Liver (tissue), 3 donors: ENCODE measurements at regions not wholly inside any gene's neighbourhood (a gene's known extent, or its start where the extent isn't known, plus 50 kb on each side); places are given as distances from the start of the nearest gene placed in this dataset.

Experiments
- EGR1 ChIP-seq, 2 donors: IDR thresholded peaks; 2 replicates each; pipeline ENCODE4 v1.6.1; 2016 to 2018; ENCODE audit warnings: antibody characterized with exemption in 2 of 2, low read depth in 2 of 2
- GABPA ChIP-seq, 2 donors: IDR thresholded peaks in 1 of 2; conservative IDR thresholded peaks in 1 of 2; 2 replicates each; pipeline ENCODE4 v1.6.1; 2016; ENCODE audit warnings: antibody characterized with exemption in 2 of 2, mild to moderate bottlenecking in 1 of 2, moderate library complexity in 1 of 2
- HNF4G ChIP-seq: IDR thresholded peaks from 2 replicates; pipeline ENCODE4 v1.6.1; 2016; ENCODE audit warnings: antibody characterized with exemption
- JUND ChIP-seq, 2 donors: IDR thresholded peaks; 2 replicates each; pipeline ENCODE4 v1.6.1; 2016; ENCODE audit warnings: antibody characterized with exemption in 2 of 2
- RAD21 ChIP-seq, 2 donors: IDR thresholded peaks; 2 replicates each; pipeline ENCODE4 v1.6.1; 2016; ENCODE audit warnings: antibody characterized with exemption in 2 of 2, mild to moderate bottlenecking in 2 of 2
- TF ChIP-seq, protein P1 (sequence below): fragments of 150-350 bp; IDR thresholded peaks from 2 replicates; pipeline ENCODE4 v1.5.1; 2017; ENCODE audit warnings: improper control_type of control experiment, low read depth, low read length; ENCODE audit not compliant: missing input control
- TF ChIP-seq, protein P2 (sequence below): IDR thresholded peaks from 2 replicates; pipeline ENCODE4 v1.6.1; 2016; ENCODE audit warnings: antibody characterized with exemption, mild to moderate bottlenecking
- TF ChIP-seq, protein P3 (sequence below): IDR thresholded peaks from 2 replicates; pipeline ENCODE4 v1.6.1; 2016; ENCODE audit warnings: antibody characterized with exemption
- TF ChIP-seq, protein P4 (sequence below): IDR thresholded peaks from 2 replicates; pipeline ENCODE4 v1.6.1; 2016; ENCODE audit warnings: antibody characterized with exemption
- donor health status: healthy.
- donor health status: healthy.

DNA sequence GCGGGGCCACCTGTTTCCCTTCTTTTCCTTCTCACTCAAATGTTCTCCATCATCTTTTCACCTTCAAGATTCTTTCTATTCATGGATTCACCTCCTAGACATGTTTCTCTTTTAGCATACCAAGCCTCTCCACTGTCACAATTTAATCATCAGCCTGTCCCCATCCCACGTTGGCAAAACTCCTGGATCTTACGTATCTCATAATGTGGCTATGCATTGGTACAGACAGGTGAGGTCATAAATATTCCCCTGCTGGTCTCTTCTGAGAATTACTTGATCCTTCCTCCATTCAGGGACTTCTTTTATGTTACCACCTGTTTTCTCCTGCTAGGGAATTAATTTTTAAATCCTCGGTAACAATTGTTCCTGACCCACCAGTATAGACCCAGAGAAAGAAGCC, 262.6 kb upstream of the NEBL start:
- TF ChIP-seq, protein P1, sequence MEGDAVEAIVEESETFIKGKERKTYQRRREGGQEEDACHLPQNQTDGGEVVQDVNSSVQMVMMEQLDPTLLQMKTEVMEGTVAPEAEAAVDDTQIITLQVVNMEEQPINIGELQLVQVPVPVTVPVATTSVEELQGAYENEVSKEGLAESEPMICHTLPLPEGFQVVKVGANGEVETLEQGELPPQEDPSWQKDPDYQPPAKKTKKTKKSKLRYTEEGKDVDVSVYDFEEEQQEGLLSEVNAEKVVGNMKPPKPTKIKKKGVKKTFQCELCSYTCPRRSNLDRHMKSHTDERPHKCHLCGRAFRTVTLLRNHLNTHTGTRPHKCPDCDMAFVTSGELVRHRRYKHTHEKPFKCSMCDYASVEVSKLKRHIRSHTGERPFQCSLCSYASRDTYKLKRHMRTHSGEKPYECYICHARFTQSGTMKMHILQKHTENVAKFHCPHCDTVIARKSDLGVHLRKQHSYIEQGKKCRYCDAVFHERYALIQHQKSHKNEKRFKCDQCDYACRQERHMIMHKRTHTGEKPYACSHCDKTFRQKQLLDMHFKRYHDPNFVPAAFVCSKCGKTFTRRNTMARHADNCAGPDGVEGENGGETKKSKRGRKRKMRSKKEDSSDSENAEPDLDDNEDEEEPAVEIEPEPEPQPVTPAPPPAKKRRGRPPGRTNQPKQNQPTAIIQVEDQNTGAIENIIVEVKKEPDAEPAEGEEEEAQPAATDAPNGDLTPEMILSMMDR = no peak
- TF ChIP-seq GABPA (IDR thresholded peaks at IDR 0.05 in 1 of 2, conservative IDR thresholded peaks at IDR 0.05 in 1 of 2) (no peak), EGR1 (IDR thresholded peaks at IDR 0.05; ENCODE audit: low read depth in 2 of 2) (no peak), JUND (IDR thresholded peaks at IDR 0.05) (no peak), HNF4G (no peak), RAD21 (IDR thresholded peaks at IDR 0.05) (no peak)
- TF ChIP-seq, protein P2, sequence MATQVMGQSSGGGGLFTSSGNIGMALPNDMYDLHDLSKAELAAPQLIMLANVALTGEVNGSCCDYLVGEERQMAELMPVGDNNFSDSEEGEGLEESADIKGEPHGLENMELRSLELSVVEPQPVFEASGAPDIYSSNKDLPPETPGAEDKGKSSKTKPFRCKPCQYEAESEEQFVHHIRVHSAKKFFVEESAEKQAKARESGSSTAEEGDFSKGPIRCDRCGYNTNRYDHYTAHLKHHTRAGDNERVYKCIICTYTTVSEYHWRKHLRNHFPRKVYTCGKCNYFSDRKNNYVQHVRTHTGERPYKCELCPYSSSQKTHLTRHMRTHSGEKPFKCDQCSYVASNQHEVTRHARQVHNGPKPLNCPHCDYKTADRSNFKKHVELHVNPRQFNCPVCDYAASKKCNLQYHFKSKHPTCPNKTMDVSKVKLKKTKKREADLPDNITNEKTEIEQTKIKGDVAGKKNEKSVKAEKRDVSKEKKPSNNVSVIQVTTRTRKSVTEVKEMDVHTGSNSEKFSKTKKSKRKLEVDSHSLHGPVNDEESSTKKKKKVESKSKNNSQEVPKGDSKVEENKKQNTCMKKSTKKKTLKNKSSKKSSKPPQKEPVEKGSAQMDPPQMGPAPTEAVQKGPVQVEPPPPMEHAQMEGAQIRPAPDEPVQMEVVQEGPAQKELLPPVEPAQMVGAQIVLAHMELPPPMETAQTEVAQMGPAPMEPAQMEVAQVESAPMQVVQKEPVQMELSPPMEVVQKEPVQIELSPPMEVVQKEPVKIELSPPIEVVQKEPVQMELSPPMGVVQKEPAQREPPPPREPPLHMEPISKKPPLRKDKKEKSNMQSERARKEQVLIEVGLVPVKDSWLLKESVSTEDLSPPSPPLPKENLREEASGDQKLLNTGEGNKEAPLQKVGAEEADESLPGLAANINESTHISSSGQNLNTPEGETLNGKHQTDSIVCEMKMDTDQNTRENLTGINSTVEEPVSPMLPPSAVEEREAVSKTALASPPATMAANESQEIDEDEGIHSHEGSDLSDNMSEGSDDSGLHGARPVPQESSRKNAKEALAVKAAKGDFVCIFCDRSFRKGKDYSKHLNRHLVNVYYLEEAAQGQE = no peak
- TF ChIP-seq, protein P3, sequence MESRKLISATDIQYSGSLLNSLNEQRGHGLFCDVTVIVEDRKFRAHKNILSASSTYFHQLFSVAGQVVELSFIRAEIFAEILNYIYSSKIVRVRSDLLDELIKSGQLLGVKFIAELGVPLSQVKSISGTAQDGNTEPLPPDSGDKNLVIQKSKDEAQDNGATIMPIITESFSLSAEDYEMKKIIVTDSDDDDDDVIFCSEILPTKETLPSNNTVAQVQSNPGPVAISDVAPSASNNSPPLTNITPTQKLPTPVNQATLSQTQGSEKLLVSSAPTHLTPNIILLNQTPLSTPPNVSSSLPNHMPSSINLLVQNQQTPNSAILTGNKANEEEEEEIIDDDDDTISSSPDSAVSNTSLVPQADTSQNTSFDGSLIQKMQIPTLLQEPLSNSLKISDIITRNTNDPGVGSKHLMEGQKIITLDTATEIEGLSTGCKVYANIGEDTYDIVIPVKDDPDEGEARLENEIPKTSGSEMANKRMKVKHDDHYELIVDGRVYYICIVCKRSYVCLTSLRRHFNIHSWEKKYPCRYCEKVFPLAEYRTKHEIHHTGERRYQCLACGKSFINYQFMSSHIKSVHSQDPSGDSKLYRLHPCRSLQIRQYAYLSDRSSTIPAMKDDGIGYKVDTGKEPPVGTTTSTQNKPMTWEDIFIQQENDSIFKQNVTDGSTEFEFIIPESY = no peak
- TF ChIP-seq, protein P4, sequence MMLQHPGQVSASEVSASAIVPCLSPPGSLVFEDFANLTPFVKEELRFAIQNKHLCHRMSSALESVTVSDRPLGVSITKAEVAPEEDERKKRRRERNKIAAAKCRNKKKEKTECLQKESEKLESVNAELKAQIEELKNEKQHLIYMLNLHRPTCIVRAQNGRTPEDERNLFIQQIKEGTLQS = no peak
